Trophoblast cell (in vitro differentiated cells and primary cell): ENCODE measurements at regions not wholly inside any gene's neighbourhood (a gene's known extent, or its start where the extent isn't known, plus 50 kb on each side); places are given as distances from the start of the nearest gene placed in this dataset.

ENCODE experiments used
- DNase-seq, 2 donors: peaks; one replicate each; pipeline ENCODE4 v3.0.0-alpha.2; 2016
- H2AFZ ChIP-seq: 2 replicates; pipeline ENCODE4 v1.6.1; 2013; ENCODE audit warnings: low read length, moderate library complexity, mild to moderate bottlenecking; ENCODE audit not compliant: insufficient read depth, poor library complexity
- H2AK5ac ChIP-seq: 2 replicates; pipeline ENCODE4 v1.6.1; 2013; ENCODE audit warnings: mild to moderate bottlenecking, low read length
- H2BK120ac ChIP-seq: 2 replicates; pipeline ENCODE4 v1.6.1; 2013; ENCODE audit warnings: low read length, mild to moderate bottlenecking, moderate library complexity; ENCODE audit not compliant: insufficient read depth, poor library complexity
- H2BK12ac ChIP-seq: 2 replicates; pipeline ENCODE4 v1.6.1; 2013; ENCODE audit warnings: mild to moderate bottlenecking, low read length, moderate library complexity
- H2BK5ac ChIP-seq: 2 replicates; pipeline ENCODE4 v1.6.1; 2013; ENCODE audit warnings: low read length, low read depth, moderate library complexity, mild to moderate bottlenecking; ENCODE audit not compliant: poor library complexity
- H3K14ac ChIP-seq: 2 replicates; pipeline ENCODE4 v1.6.1; 2013; ENCODE audit warnings: mild to moderate bottlenecking, low read length
- H3K18ac ChIP-seq: 2 replicates; pipeline ENCODE4 v1.6.1; 2013; ENCODE audit warnings: mild to moderate bottlenecking, low read length
- H3K23ac ChIP-seq: 2 replicates; pipeline ENCODE4 v1.6.1; 2013; ENCODE audit warnings: low read length
- H3K27ac ChIP-seq: 2 replicates; pipeline ENCODE4 v1.5.1; 2013; ENCODE audit warnings: low read depth, mild to moderate bottlenecking, inconsistent platforms, low read length, moderate library complexity
- H3K27me3 ChIP-seq: 2 replicates; pipeline ENCODE4 v1.6.1; 2013; ENCODE audit warnings: inconsistent platforms, mild to moderate bottlenecking, low read length, moderate library complexity; ENCODE audit not compliant: insufficient read depth
- H3K36me3 ChIP-seq, 2 experiments: 1 replicate in 1 of 2; 2 replicates in 1 of 2; pipeline ENCODE4 v1.6.1; 2013; ENCODE audit warnings: low read length in 2 of 2, mild to moderate bottlenecking in 2 of 2, moderate library complexity in 1 of 2; ENCODE audit not compliant: insufficient read depth in 2 of 2, control insufficient read depth in 1 of 2
- H3K4ac ChIP-seq: 2 replicates; pipeline ENCODE4 v1.6.1; 2013; ENCODE audit warnings: low read depth, mild to moderate bottlenecking, low read length, moderate library complexity
- H3K4me1 ChIP-seq, 2 experiments: 1 replicate in 1 of 2; 2 replicates in 1 of 2; pipeline ENCODE4 v1.6.1; 2013; ENCODE audit warnings: low read length in 2 of 2, mild to moderate bottlenecking in 2 of 2, moderate library complexity in 1 of 2; ENCODE audit not compliant: insufficient read depth in 2 of 2, control insufficient read depth in 1 of 2
- H3K4me2 ChIP-seq: 2 replicates; pipeline ENCODE4 v1.6.1; 2013; ENCODE audit warnings: inconsistent platforms, mild to moderate bottlenecking, low read length, moderate library complexity
- H3K4me3 ChIP-seq: 2 replicates; pipeline ENCODE4 v1.5.1; 2013; ENCODE audit warnings: mild to moderate bottlenecking, low read depth, low read length, inconsistent platforms
- H3K79me1 ChIP-seq: one replicate; pipeline ENCODE4 v1.6.1; 2013; ENCODE audit warnings: low read length
- H3K79me2 ChIP-seq: 2 replicates; pipeline ENCODE4 v1.6.1; 2013; ENCODE audit warnings: low read length, mild to moderate bottlenecking; ENCODE audit not compliant: control insufficient read depth, insufficient read depth, poor library complexity
- H3K9ac ChIP-seq: 2 replicates; pipeline ENCODE4 v1.6.1; 2013; ENCODE audit warnings: mild to moderate bottlenecking, low read length
- H3K9me3 ChIP-seq: 2 replicates; pipeline ENCODE4 v1.6.1; 2013; ENCODE audit warnings: low read depth, mild to moderate bottlenecking, control low read depth, inconsistent platforms, low read length; ENCODE audit not compliant: insufficient read depth
- H4K12ac ChIP-seq: 2 replicates; pipeline ENCODE4 v1.6.1; 2013; ENCODE audit warnings: low read depth, mild to moderate bottlenecking, low read length, moderate library complexity
- H4K8ac ChIP-seq: 2 replicates; pipeline ENCODE4 v1.6.1; 2013; ENCODE audit warnings: low read depth, mild to moderate bottlenecking, low read length, moderate library complexity
- H4K91ac ChIP-seq: one replicate; pipeline ENCODE4 v1.6.1; 2013; ENCODE audit warnings: low read depth, mild to moderate bottlenecking, low read length, moderate library complexity
- WGBS: extraction: QIAGEN DNeasy Blood & Tissue Kit; methylation state at CpG from one replicate; pipeline ENCODE4 v1.1.7; 2013; ENCODE audit warnings: missing lambda C conversion rate; ENCODE audit not compliant: insufficient read length, insufficient coverage; ENCODE audit errors: extremely low coverage; 5-methylcytosine and 5-hydroxymethylcytosine counted together

GRCh38 chr1:54464477-54465146 lies 58.4 kb upstream of the SSBP3 start:
- Histone ChIP-seq H3K4ac (peak overlapping the region; percentile 21), H3K9me3 (no peaks in the 10 kb centered on the region), H3K18ac (peak overlapping the region; percentile 73), H2AK5ac (peak overlapping the region; percentile 14), H4K91ac (peak overlapping the region; percentile 88), H3K79me2 (no peaks in the 10 kb centered on the region), H4K8ac (peak overlapping the region; percentile 69), H2BK12ac (peak overlapping the region; percentile 42), H3K23ac (no peak overlapping the region), H2BK5ac (peak overlapping the region; percentile 22), H3K36me3 (no peaks in the 10 kb centered on the region), H3K27ac (peak overlapping the region; percentile 55), H3K27me3 (no peaks in the 10 kb centered on the region), H3K4me2 (no peak overlapping the region), H2AFZ (peak overlapping the region; percentile 17), H3K14ac (peak overlapping the region; percentile 59), H2BK120ac (peak overlapping the region; percentile 54), H3K4me1 (peaks cover 17 to 22% of the 10 kb centered on the region in 2 experiments), H3K9ac (no peak overlapping the region), H3K4me3 (no peak overlapping the region), H3K79me1 (peaks cover 4% of the 10 kb centered on the region), H4K12ac (no peak overlapping the region)
- no CpG with 5 or more reads among the region's 9 CpGs for WGBS
- DNase-seq: peak in 1 of 2 donors; percentile 28

- no peak for DNase-seq
- Histone ChIP-seq H3K14ac (no peak overlapping the region), H3K4me1 (peaks cover 17 to 23% of the 10 kb centered on the region in 2 experiments), H3K23ac (no peak overlapping the region), H3K4ac (no peak overlapping the region), H3K79me1 (peaks cover 4% of the 10 kb centered on the region), H3K27me3 (no peaks in the 10 kb centered on the region), H4K91ac (peak overlapping the region; percentile 37), H2AFZ (no peak overlapping the region), H2BK12ac (peak overlapping the region; percentile 45), H3K4me2 (no peak overlapping the region), H3K4me3 (no peak overlapping the region), H2BK5ac (no peak overlapping the region), H2AK5ac (peak overlapping the region; percentile 55), H3K36me3 (no peaks in the 10 kb centered on the region), H3K18ac (no peak overlapping the region), H4K12ac (no peak overlapping the region), H2BK120ac (no peak overlapping the region), H3K9me3 (no peaks in the 10 kb centered on the region), H3K79me2 (no peaks in the 10 kb centered on the region), H3K27ac (no peak overlapping the region), H4K8ac (no peak overlapping the region), H3K9ac (no peak overlapping the region)
- no CpG with 5 or more reads among the region's 7 CpGs for WGBS
These were observed 57.9 kb upstream of the SSBP3 start for GRCh38 chr1:54464031-54464476.

GRCh38 chr1:54463259-54464030 lies 57.3 kb upstream of the SSBP3 start:
- Histone ChIP-seq H4K91ac (peak overlapping the region; percentile 12), H2BK120ac (no peak overlapping the region), H3K9me3 (no peaks in the 10 kb centered on the region), H3K4me2 (no peak overlapping the region), H2AFZ (no peak overlapping the region), H2AK5ac (peak overlapping the region; percentile 55), H3K23ac (no peak overlapping the region), H3K4ac (no peak overlapping the region), H2BK12ac (peak overlapping the region; percentile 45), H2BK5ac (no peak overlapping the region), H3K79me2 (no peaks in the 10 kb centered on the region), H3K79me1 (peaks cover 4% of the 10 kb centered on the region), H3K18ac (no peak overlapping the region), H4K12ac (no peak overlapping the region), H3K4me1 (peaks cover 17 to 23% of the 10 kb centered on the region in 2 experiments), H3K9ac (no peak overlapping the region), H3K27me3 (no peaks in the 10 kb centered on the region), H3K27ac (no peak overlapping the region), H3K4me3 (peak overlapping the region; percentile 16), H3K14ac (no peak overlapping the region), H3K36me3 (no peaks in the 10 kb centered on the region), H4K8ac (no peak overlapping the region)
- no peak for DNase-seq
- no CpG with 5 or more reads among the region's 10 CpGs for WGBS

GRCh38 chr1:54462597-54463258 lies 56.5 kb upstream of the SSBP3 start:
- H3K4ac ChIP-seq: no peak overlapping the region
- no peak overlapping the region for H4K12ac ChIP-seq
- H2BK120ac ChIP-seq: no peak overlapping the region
- H3K27me3 ChIP-seq: no peaks in the 10 kb centered on the region
- no peak overlapping the region for H3K27ac ChIP-seq
- peaks cover 17 to 23% of the 10 kb centered on the region in 2 experiments for H3K4me1 ChIP-seq
- H2BK5ac ChIP-seq: no peak overlapping the region
- H3K4me3 ChIP-seq: no peak overlapping the region
- no peak overlapping the region for H3K14ac ChIP-seq
- H4K91ac ChIP-seq: no peak overlapping the region
- H3K9me3 ChIP-seq: peaks cover 2% of the 10 kb centered on the region
- H3K18ac ChIP-seq: no peak overlapping the region
- H3K23ac ChIP-seq: no peak overlapping the region
- H2AK5ac ChIP-seq: no peak overlapping the region
- H3K36me3 ChIP-seq: no peaks in the 10 kb centered on the region
- no CpG with 5 or more reads among the region's 13 CpGs for WGBS
- no peak overlapping the region for H2BK12ac ChIP-seq
- peaks cover 4% of the 10 kb centered on the region for H3K79me1 ChIP-seq
- H2AFZ ChIP-seq: no peak overlapping the region
- no peak overlapping the region for H3K9ac ChIP-seq
- no peaks in the 10 kb centered on the region for H3K79me2 ChIP-seq
- no peak overlapping the region for H3K4me2 ChIP-seq
- H4K8ac ChIP-seq: no peak overlapping the region
- DNase-seq: no peak
